IMR-90 (cell line): ENCODE measurements at regions not wholly inside any gene's neighbourhood (a gene's known extent, or its start where the extent isn't known, plus 50 kb on each side); places are given as distances from the start of the nearest gene placed in this dataset.

Experiments used
- ATAC-seq: fragments of 200-7000 bp; cut with Tn5 transposase; 2 replicates; pipeline ENCODE4 v1.9.1; 2020; ENCODE audit warnings: low read depth, mild to moderate bottlenecking, moderate library complexity
- BruUV-seq: library from RNA; stranded (reverse); fragments of 400-500 nt; replicated peaks from 2 replicates; lab custom pipeline; 2021; lab: Mats Ljungman, UMichigan
- CTCF ChIA-PET: fragments of 300-600 bp; formaldehyde crosslinking; extraction: SDS; loops from one replicate; lab custom pipeline; 2021; ENCODE audit warnings: antibody characterized with exemption; lab: Yijun Ruan, JAX
- POLR2A ChIA-PET: fragments of 300-600 bp; sonication (Branson Sonifier 250); formaldehyde crosslinking; loops from one replicate; lab custom pipeline; 2022; ENCODE audit warnings: antibody characterized with exemption; ENCODE audit not compliant: unreplicated experiment; lab: Charles Lee
- DNase-seq: peaks from one replicate; pipeline ENCODE4 v3.0.0; 2013
- H2AFZ ChIP-seq: replicated peaks from 2 replicates; pipeline ENCODE3; 2013; ENCODE audit warnings: low read length, mild to moderate bottlenecking; ENCODE audit not compliant: poor library complexity
- H2AK5ac ChIP-seq: 2 replicates; pipeline ENCODE4 v1.6.1; 2013; ENCODE audit warnings: low read depth, low read length, inconsistent platforms
- H2AK9ac ChIP-seq: replicated peaks from 2 replicates; pipeline ENCODE3; 2013; ENCODE audit warnings: mild to moderate bottlenecking, low read depth, low read length, moderate library complexity; ENCODE audit not compliant: poor library complexity
- H2BK120ac ChIP-seq: 2 replicates; pipeline ENCODE4 v1.6.1; 2013; ENCODE audit warnings: low read depth, low read length, inconsistent platforms
- H2BK15ac ChIP-seq: 3 replicates; pipeline ENCODE4 v1.6.1; 2013; ENCODE audit warnings: low read depth, low read length, inconsistent platforms
- H2BK20ac ChIP-seq: 2 replicates; pipeline ENCODE4 v1.6.1; 2013; ENCODE audit warnings: low read depth, mild to moderate bottlenecking, inconsistent platforms, low read length, moderate library complexity
- H2BK5ac ChIP-seq: 2 replicates; pipeline ENCODE4 v1.6.1; 2013; ENCODE audit warnings: mild to moderate bottlenecking, low read depth, low read length, inconsistent platforms; ENCODE audit not compliant: poor library complexity, severe bottlenecking
- H3K14ac ChIP-seq: replicated peaks from 2 replicates; pipeline ENCODE4 v1.6.1; 2013; ENCODE audit warnings: low read depth, low read length, inconsistent platforms
- H3K18ac ChIP-seq: 2 replicates; pipeline ENCODE4 v1.6.1; 2013; ENCODE audit warnings: low read depth, low read length, control low read depth
- H3K23ac ChIP-seq: 2 replicates; pipeline ENCODE4 v1.6.1; 2013; ENCODE audit warnings: low read depth, low read length, inconsistent platforms
- H3K27ac ChIP-seq: 2 replicates; pipeline ENCODE4 v1.5.1; 2013; ENCODE audit warnings: mild to moderate bottlenecking, control low read depth, low read length; ENCODE audit not compliant: insufficient read depth
- H3K27me3 ChIP-seq: 2 replicates; pipeline ENCODE4 v1.6.1; 2013; ENCODE audit warnings: low read length; ENCODE audit not compliant: control insufficient read depth, insufficient read depth
- H3K36me3 ChIP-seq: 2 replicates; pipeline ENCODE4 v1.6.1; 2013; ENCODE audit warnings: low read length, mixed read lengths; ENCODE audit not compliant: control insufficient read depth, insufficient read depth
- H3K4ac ChIP-seq: 2 replicates; pipeline ENCODE4 v1.6.1; 2013; ENCODE audit warnings: low read depth, low read length, inconsistent platforms
- H3K4me1 ChIP-seq: 2 replicates; pipeline ENCODE4 v1.6.1; 2013; ENCODE audit warnings: low read length, mixed read lengths; ENCODE audit not compliant: control insufficient read depth, insufficient read depth
- H3K4me2 ChIP-seq: 2 replicates; pipeline ENCODE4 v1.6.1; 2013; ENCODE audit warnings: low read depth, mild to moderate bottlenecking, control low read depth, low read length, moderate library complexity
- H3K4me3 ChIP-seq: 2 replicates; pipeline ENCODE4 v1.5.1; 2013; ENCODE audit warnings: low read depth, mild to moderate bottlenecking, control low read depth, low read length, moderate library complexity; ENCODE audit not compliant: insufficient read depth
- H3K56ac ChIP-seq: 2 replicates; pipeline ENCODE4 v1.6.1; 2013; ENCODE audit warnings: low read length, inconsistent platforms; ENCODE audit not compliant: insufficient read depth; ENCODE audit errors: extremely low read depth
- H3K79me1 ChIP-seq, 2 experiments: 2 replicates each; pipeline ENCODE4 v1.6.1; 2013; ENCODE audit warnings: low read length in 2 of 2, inconsistent platforms in 1 of 2, low read depth in 1 of 2
- H3K9ac ChIP-seq: 2 replicates; pipeline ENCODE4 v1.6.1; 2013; ENCODE audit warnings: low read depth, low read length, control low read depth
- H3K9me1 ChIP-seq: 2 replicates; pipeline ENCODE4 v1.6.1; 2013; ENCODE audit warnings: low read length, inconsistent platforms; ENCODE audit not compliant: insufficient read depth
- H3K9me3 ChIP-seq: 2 replicates; pipeline ENCODE4 v1.6.1; 2013; ENCODE audit warnings: low read length; ENCODE audit not compliant: control insufficient read depth, insufficient read depth
- H4K20me1 ChIP-seq: 2 replicates; pipeline ENCODE4 v1.6.1; 2013; ENCODE audit warnings: low read length, inconsistent platforms; ENCODE audit not compliant: insufficient read depth
- H4K5ac ChIP-seq: 2 replicates; pipeline ENCODE4 v1.6.1; 2013; ENCODE audit warnings: mild to moderate bottlenecking, low read depth, low read length, control low read depth
- H4K8ac ChIP-seq, 2 experiments: 2 replicates each; pipeline ENCODE4 v1.6.1; 2013; ENCODE audit warnings: low read depth in 2 of 2, low read length in 2 of 2, control low read depth in 1 of 2, inconsistent platforms in 1 of 2
- H4K91ac ChIP-seq: 2 replicates; pipeline ENCODE4 v1.6.1; 2013; ENCODE audit warnings: low read depth, low read length, inconsistent platforms; ENCODE audit not compliant: insufficient read depth
- BHLHE40 ChIP-seq: fragments of 150-350 bp; IDR thresholded peaks from 2 replicates; pipeline ENCODE4 v1.6.1; 2016; ENCODE audit warnings: mild to moderate bottlenecking, low read depth, low read length
- CEBPB ChIP-seq: IDR thresholded peaks from 2 replicates; pipeline ENCODE4 v1.6.1; 2012; ENCODE audit warnings: low read depth, low read length, improper control_type of control experiment
- CHD1 ChIP-seq: IDR thresholded peaks from 2 replicates; pipeline ENCODE4 v1.6.1; 2012; ENCODE audit warnings: low read depth, low read length, improper control_type of control experiment
- MXI1 ChIP-seq: IDR thresholded peaks from 2 replicates; pipeline ENCODE4 v1.6.1; 2012; ENCODE audit warnings: low read depth, mild to moderate bottlenecking, low read length, moderate library complexity, borderline replicate concordance
- NFE2L2 ChIP-seq: fragments of 150-350 bp; IDR thresholded peaks from 2 replicates; pipeline ENCODE4 v1.6.1; 2016; ENCODE audit warnings: low read depth, mild to moderate bottlenecking, low read length
- POLR2A ChIP-seq: IDR thresholded peaks from 2 replicates; pipeline ENCODE4 v1.6.1; 2012; ENCODE audit warnings: mild to moderate bottlenecking, low read depth, low read length
- RCOR1 ChIP-seq: IDR thresholded peaks from 2 replicates; pipeline ENCODE4 v1.6.1; 2012; ENCODE audit warnings: mild to moderate bottlenecking, low read length, improper control_type of control experiment; ENCODE audit not compliant: insufficient replicate concordance
- RFX5 ChIP-seq: IDR thresholded peaks from 2 replicates; pipeline ENCODE4 v1.8.0; 2012; ENCODE audit warnings: low read depth, mild to moderate bottlenecking, low read length, moderate library complexity
- WGBS, 2 experiments: methylation state at CpG; one replicate each; pipeline versions ENCODE4 v1.1.5 to v1.1.7; 2013; ENCODE audit warnings: missing lambda C conversion rate in 2 of 2; ENCODE audit not compliant: insufficient read length in 1 of 2; ENCODE audit errors: extremely low coverage in 2 of 2; 5-methylcytosine and 5-hydroxymethylcytosine counted together
- dilution Hi-C: fragments of 300-500 bp; cut with HindIII; formaldehyde crosslinking; loops from one replicate; pipeline ENCODE4 v1.14.3; 2018; ENCODE audit warnings: low sequenced_read_pairs; ENCODE audit not compliant: unreplicated experiment
- in situ Hi-C: fragments of 300-500 bp; cut with MboI; formaldehyde crosslinking; loops from 3 replicates; pipeline ENCODE4 v1.14.3; 2019; ENCODE audit warnings: low sequenced_read_pairs, inconsistent platforms, mixed read lengths
- intact Hi-C: fragments of 100-400 bp; cut with micrococcal nuclease; formaldehyde crosslinking; loops from 2 replicates; pipeline ENCODE4 v1.10.0; 2022
- TF ChIP-seq, protein P1 (sequence below): fragments of 150-350 bp; IDR thresholded peaks from 2 replicates; pipeline ENCODE4 v1.6.1; 2016; ENCODE audit warnings: low read depth, mild to moderate bottlenecking, low read length, moderate library complexity, borderline replicate concordance
- TF ChIP-seq, protein P2 (sequence below): fragments of 150-350 bp; IDR thresholded peaks from 2 replicates; pipeline ENCODE4 v1.6.1; 2017; ENCODE audit warnings: mild to moderate bottlenecking, antibody characterized with exemption, low read length, low read depth
- TF ChIP-seq, protein P3 (sequence below): conservative IDR thresholded peaks from 2 replicates; pipeline ENCODE4 v1.5.1; 2012; ENCODE audit warnings: mild to moderate bottlenecking, low read depth, low read length, improper control_type of control experiment

DNA sequence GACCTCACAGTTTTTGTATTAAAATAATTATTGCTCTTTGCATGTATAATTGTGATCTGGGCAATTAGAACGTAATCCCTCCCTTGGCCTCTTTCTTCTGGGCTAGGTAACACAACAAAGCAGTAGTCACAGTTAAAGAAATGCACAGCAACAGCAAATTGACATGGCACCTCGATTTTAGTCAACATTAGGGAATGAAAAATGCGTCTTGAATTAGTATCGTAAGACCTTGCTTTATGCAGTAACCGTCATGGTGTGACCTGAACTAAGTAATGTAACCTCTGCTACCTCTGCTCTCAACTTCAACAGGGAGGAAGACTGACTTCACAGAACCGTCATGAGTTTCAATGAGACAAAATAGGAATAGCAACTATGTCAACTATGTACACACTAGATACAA, 265.4 kb upstream of the MAF start:
- H4K91ac ChIP-seq = no peak overlapping the region
- H3K27me3 ChIP-seq = no peaks in the 10 kb centered on the region
- H3K9ac ChIP-seq = no peak overlapping the region
- H3K4ac ChIP-seq = no peak overlapping the region
- no peak overlapping the region for H2BK120ac ChIP-seq
- peaks cover 15% of the 10 kb centered on the region for H3K9me3 ChIP-seq
- no peak overlapping the region for H2AFZ ChIP-seq
- no peak overlapping the region for H3K14ac ChIP-seq
- DNase-seq = no peak
- no peak overlapping the region for H2BK20ac ChIP-seq
- no peaks in the 10 kb centered on the region for H3K4me1 ChIP-seq
- no peak overlapping the region for H3K27ac ChIP-seq
- no peak overlapping the region for H3K23ac ChIP-seq
- no peak overlapping the region for H3K56ac ChIP-seq
- H2BK5ac ChIP-seq = no peak overlapping the region
- ChIA-PET CTCF (no interaction called here), POLR2A (no interaction called here)
- H3K79me1 ChIP-seq = no peaks in the 10 kb centered on the region
- no peak overlapping the region for H4K5ac ChIP-seq
- ATAC-seq = no peak
- no peaks in the 10 kb centered on the region for H4K20me1 ChIP-seq
- intact Hi-C loops = no loop called here
- H2AK9ac ChIP-seq = no peak overlapping the region
- H2AK5ac ChIP-seq = no peak overlapping the region
- dilution Hi-C loops = no loop called here
- no peaks in the 10 kb centered on the region for H3K9me1 ChIP-seq
- H3K4me3 ChIP-seq = no peak overlapping the region
- TF ChIP-seq BHLHE40 = no peak
- no peak for TF ChIP-seq CEBPB
- no peak for TF ChIP-seq POLR2A
- TF ChIP-seq, protein P1, sequence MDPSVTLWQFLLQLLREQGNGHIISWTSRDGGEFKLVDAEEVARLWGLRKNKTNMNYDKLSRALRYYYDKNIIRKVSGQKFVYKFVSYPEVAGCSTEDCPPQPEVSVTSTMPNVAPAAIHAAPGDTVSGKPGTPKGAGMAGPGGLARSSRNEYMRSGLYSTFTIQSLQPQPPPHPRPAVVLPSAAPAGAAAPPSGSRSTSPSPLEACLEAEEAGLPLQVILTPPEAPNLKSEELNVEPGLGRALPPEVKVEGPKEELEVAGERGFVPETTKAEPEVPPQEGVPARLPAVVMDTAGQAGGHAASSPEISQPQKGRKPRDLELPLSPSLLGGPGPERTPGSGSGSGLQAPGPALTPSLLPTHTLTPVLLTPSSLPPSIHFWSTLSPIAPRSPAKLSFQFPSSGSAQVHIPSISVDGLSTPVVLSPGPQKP = no peak
- TF ChIP-seq RFX5 = no peak
- no peak for TF ChIP-seq CHD1
- TF ChIP-seq, protein P2, sequence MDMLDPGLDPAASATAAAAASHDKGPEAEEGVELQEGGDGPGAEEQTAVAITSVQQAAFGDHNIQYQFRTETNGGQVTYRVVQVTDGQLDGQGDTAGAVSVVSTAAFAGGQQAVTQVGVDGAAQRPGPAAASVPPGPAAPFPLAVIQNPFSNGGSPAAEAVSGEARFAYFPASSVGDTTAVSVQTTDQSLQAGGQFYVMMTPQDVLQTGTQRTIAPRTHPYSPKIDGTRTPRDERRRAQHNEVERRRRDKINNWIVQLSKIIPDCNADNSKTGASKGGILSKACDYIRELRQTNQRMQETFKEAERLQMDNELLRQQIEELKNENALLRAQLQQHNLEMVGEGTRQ = no peak
- TF ChIP-seq, protein P3, sequence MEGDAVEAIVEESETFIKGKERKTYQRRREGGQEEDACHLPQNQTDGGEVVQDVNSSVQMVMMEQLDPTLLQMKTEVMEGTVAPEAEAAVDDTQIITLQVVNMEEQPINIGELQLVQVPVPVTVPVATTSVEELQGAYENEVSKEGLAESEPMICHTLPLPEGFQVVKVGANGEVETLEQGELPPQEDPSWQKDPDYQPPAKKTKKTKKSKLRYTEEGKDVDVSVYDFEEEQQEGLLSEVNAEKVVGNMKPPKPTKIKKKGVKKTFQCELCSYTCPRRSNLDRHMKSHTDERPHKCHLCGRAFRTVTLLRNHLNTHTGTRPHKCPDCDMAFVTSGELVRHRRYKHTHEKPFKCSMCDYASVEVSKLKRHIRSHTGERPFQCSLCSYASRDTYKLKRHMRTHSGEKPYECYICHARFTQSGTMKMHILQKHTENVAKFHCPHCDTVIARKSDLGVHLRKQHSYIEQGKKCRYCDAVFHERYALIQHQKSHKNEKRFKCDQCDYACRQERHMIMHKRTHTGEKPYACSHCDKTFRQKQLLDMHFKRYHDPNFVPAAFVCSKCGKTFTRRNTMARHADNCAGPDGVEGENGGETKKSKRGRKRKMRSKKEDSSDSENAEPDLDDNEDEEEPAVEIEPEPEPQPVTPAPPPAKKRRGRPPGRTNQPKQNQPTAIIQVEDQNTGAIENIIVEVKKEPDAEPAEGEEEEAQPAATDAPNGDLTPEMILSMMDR = no peak
- no peak for TF ChIP-seq MXI1
- TF ChIP-seq NFE2L2 = no peak
- no peak for TF ChIP-seq RCOR1
- no peak overlapping the region for H3K4me2 ChIP-seq
- no peak overlapping the region for H4K8ac ChIP-seq
- no TSS peak for BruUV-seq
- H3K18ac ChIP-seq = no peak overlapping the region
- in situ Hi-C loops = no loop called here
- H2BK15ac ChIP-seq = no peak overlapping the region
- WGBS, 2 experiments = no CpG with 5 or more reads among the region's 6 CpGs
- H3K36me3 ChIP-seq = no peaks in the 10 kb centered on the region
